GM21619 (cell line): ENCODE measurements at regions not wholly inside any gene's neighbourhood (a gene's known extent, or its start where the extent isn't known, plus 50 kb on each side); places are given as distances from the start of the nearest gene placed in this dataset.
A peak's percentile ranks its signal among the peaks of the same experiment; 100 is the strongest.

Experiments used
- ATAC-seq: cut with Tn5 transposase; IDR thresholded peaks from one replicate; pipeline ENCODE4 v1.9.1; 2021; ENCODE audit not compliant: unreplicated experiment

DNA sequence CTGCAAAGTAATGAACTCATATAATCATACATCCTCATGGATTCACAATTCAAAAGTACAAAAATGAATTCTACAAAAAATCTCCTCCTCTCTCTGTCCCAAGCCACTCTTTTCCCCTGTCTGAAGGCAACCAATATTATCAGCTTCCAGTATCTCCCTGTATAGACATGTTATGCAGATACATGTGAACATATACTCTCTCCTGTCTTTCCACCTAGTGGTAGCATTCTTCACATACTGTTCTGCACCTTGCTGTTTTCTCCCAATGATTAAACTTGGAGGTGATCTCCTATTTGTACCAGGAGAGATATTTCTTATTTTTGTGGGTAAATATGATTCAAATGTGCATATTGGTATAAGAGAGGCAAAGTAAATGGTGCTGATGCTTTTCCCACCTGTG is 416.4 kb downstream of the EPM2A start:
- ATAC-seq, result no peak

DNA sequence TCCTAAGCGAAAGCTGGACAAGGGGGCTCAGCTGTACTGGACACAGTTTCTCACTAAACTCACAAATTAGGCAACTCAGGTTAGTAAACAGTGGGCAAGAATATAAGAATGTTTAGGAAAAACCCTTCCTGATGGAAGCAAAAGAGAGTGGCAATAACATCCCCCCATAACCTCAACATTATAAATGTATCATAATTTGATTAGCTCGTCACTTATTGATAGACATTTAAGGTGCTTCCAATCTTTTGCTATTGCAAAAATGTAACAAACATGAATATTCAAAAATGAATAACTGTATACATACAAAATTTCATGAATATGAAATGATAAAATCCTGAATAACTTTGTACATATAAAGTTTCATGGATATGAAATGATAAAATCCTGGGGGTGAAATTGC is 415.7 kb downstream of the EPM2A start:
- no peak for ATAC-seq

DNA sequence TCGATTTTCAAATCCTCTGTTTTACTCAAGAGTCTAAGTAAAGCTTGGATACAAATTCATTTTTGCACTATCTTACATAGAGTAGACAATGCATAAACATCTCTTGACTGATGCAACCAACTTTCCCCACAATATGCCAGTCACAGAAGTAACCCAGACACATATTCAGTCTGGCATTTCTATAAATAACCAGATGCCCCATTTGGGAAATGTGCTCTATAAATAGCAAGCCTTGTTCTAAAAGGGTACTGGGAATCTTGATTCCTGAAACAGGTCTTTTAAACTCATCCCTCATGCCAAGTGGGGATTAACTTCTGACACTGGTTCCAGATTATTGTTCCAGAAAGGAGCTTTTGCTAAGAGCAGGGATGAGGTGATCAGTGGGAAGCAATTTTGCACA is 411.7 kb downstream of the EPM2A start:
- ATAC-seq, result no peak

DNA sequence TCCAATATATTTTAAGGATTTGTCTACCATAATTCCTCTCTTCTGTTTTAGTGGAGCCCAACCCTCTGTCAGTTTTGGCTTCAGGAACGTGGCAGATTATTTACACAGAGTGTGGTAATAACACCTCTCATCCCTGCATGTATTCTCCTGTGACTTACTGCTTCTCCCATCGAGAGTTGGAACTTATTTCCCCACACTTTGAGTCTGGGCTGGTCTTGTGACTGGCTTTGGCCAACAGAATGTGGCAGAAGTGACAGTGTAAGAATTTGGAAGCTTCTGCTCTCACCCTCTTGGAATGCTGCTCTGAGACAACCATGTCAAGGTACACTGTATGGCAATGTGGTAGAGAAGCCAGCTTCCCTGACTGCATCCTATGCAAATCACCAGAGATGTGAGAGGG is 407.7 kb downstream of the EPM2A start:
- no peak for ATAC-seq

DNA sequence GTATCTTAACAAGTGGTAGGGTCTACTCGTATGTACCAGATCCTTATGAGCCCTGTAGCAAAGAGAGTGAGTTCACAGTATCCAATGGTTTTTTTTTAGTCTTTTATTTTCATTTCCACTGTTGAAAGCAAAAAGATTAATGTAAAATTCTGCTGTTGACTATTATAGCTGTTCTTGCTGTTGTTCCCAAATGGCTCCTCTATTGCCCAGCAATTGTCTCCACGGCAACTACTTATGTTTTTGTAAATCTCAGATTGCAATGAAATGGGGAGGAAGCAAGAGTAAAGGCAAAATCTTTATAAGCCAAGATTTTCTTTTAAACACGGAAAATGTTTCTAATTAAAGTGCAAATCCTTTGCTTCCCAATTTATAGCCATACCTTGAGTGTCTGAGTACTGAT is 406.1 kb downstream of the EPM2A start:
- ATAC-seq, result no peak

- ATAC-seq, result no peak
Observed at GRCh38 chr6:145331066-145331465, 404.3 kb downstream of the EPM2A start.

- no peak for ATAC-seq
Observed at GRCh38 chr6:145332011-145332410, 403.3 kb downstream of the EPM2A start.

- no peak for ATAC-seq
Observed at GRCh38 chr6:145336119-145336518, 399.2 kb downstream of the EPM2A start.

GRCh38 chr6:145339089-145339488 is 396.2 kb downstream of the EPM2A start:
- no peak for ATAC-seq

DNA sequence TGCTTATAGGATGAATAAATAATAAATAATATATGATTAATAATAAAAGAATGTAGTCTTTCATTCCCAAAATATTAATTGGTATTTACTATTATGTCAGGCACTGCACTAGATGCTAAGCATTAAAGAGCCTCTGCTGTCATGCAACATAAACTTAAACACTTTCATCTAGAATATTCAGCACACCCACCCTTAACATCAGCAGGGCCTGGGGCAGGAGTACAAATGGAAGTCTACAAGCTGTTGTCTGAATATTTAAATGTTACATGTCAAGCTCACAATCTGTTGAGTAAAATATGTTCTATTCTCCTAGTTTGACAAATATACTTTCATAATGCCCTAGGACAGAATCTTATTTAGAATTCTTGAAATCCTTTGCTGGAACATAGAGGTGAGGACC is 395.1 kb downstream of the EPM2A start:
- ATAC-seq, result no peak

- no peak for ATAC-seq
Observed at GRCh38 chr6:145345094-145345493, 390.2 kb downstream of the EPM2A start.

DNA sequence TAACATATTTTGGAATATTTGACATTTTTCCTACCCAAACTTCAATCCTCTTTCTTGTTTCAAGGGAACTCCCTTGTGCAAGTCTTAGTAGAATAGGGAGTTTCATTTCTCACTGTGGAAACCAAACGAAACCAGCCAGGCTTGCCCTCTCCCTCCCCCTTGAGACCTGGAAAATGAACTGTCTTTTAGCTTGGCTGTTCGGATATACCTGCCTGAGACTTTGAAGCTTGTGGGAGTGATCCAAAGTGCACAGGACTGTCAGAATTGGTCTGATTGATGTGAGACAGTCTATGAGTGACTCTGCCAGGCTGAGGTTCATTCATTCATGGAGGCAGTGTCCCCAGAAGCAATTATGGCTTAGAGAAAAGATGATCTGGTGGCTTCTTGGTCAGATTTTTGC is 388.1 kb downstream of the EPM2A start:
- no peak for ATAC-seq

- peak; percentile 84 for ATAC-seq
Observed at GRCh38 chr6:145349950-145350510, 385.3 kb downstream of the EPM2A start.

- ATAC-seq, result no peak
Observed at GRCh38 chr6:145350928-145351327, 384.4 kb downstream of the EPM2A start.

GRCh38 chr6:145352382-145353080 is 382.8 kb downstream of the EPM2A start:
- no peak for ATAC-seq

DNA sequence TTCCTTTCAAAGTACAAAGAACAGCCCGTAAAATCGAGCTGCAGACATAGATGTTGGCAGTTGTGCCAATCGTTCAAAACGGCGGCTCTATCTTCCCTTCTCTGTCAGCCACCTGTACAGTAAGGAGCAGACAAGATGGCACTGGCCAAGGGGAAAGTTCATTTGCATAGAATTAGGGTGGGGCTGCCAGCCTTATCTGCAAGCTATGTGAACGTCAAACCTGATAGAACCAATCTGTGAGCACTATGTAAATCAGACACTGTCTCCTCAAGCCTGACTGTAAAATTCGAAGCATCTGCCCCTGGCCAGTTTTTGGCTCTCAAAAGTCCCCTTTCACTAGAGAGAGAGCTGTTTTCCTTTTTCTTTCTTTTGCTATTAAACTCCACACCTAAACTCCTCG is 374.5 kb downstream of the EPM2A start:
- ATAC-seq, result no peak

DNA sequence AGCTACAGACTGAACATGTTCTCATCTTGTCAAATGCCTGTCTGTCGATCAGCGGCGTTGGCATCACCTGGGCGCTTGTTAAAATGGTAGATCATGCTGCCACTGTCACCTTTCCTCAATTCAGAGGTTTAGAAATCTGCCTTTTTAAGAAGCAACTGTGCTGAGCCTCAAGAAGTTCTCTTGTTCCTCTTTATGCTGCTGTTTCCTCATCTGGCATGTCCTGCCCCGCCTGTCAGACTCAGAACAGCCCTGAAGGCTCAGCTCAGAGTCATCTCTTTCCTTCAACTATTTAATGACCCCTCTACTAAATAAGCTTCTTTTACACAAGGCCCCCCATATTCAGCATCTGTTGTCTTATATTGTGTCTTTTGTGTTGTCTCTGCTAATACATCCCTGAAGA is 368.2 kb downstream of the EPM2A start:
- ATAC-seq, result no peak

DNA sequence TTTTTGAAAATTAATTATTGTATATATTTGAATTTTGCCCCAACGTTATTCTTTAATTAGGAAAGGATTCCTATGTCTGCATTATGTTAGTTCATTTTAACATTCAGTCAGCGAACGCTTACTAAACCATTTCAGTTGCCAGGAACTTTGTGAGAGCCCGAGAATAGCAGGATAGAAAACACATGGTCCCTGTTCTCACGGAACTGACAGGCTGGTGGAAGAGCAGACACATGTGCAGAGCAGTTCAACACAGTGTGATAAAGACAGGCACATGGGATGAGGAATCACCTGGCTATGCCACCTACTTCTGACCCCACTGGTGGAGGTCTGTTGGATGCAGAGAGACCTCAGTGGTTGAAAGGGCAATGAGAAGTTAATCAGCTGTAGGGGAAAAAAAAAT is 367.2 kb downstream of the EPM2A start:
- no peak for ATAC-seq

DNA sequence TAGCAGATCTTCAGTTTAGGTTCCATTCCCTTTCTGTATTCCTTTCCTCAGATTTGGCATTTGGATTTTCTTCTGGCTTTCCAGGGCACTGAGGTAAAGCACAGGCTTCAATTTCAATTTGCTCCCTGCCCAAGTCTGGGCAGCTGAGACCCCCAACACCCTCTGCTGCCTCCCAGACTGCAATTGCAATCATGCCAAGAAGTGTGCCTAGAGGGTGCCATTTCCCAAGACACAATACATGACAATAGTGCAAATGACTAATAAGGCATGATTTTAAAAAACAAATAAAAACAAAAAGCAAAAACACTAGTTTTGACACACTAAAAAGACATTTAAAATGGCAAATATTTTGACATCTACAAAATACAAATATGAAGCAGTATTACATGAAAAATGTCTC is 364.8 kb downstream of the EPM2A start:
- ATAC-seq, result no peak

DNA sequence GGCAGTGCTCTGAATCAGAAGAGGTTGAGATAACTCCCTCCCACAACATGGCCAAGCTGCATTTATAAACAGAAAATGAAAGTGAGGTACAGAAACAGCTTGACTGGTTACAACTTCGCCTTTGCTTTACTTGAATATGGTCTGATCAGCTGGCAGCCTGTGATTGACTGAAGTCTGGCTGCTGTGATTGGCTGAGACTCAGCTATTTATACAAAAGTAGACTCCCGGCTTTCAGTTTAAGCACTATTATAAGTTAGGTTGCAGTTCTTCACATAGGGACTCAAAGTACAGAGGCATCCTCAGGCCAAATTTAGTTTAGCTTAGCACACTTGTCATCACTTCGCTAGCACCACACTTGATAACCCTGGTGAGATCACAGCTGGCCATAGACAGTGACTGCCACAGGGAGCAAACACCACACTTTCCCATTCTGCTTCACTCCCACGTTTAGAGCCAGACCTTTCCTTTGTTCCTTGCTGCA is 362.6 kb downstream of the EPM2A start:
- peak; percentile 99 for ATAC-seq

DNA sequence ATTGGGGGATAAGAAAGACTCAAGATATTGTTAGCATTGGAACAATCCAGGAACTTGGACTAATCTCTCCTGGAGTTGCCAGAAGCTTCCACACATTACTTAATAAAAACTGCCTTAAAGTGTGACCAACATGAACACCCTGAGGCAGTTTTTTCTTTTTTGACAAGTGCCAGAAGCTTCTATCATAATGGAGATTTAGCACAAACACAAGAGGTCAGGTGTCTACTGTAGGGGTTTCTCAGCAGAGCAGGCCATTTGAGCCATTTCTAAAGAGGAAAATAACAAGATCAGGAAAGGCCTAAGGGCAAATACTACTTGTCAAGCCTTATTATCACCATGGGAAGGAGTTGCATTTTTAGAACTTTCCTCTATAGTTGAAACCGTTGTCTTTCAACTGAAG is 361.5 kb downstream of the EPM2A start:
- ATAC-seq, result no peak

DNA sequence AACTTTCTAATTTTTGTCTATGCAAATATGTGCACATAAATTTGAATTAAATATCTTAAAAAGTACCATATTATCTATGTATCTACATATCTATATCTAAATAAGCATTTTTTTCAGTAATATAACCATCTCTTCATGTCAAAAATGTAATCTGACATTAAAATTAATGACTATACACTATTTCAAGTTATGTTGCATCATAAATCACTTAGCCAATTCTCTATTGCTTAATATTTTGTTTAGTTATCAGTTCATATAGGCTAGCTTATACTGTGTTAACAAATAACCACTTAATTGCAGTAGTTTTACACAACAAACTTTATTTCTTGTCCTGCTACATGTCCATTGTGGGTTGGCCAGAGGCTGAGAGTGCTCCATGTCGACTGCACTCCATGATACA is 360.8 kb downstream of the EPM2A start:
- ATAC-seq, result no peak

DNA sequence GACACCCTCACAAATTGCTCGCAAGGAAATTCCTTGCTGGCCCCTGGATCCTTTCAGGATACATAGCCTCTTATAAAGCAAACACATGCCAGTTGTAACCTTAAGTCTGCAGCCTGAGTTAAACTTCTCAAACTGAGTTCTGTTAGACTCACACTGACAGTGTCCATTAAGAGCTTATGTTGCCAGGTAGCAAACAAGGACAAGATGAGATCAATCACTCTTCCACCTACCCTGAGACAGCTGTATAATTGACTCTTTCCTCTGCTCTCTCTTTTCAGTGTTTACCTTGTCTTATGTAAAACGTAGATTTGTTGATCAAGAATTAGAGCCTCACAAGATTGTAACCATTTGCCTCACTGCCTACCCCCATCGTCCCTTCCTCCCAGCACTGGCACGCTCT is 359.8 kb downstream of the EPM2A start:
- no peak for ATAC-seq
